Right lobe of liver (tissue), 4 donors: ENCODE measurements at regions not wholly inside any gene's neighbourhood (a gene's known extent, or its start where the extent isn't known, plus 50 kb on each side); places are given as distances from the start of the nearest gene placed in this dataset.

ENCODE experiments used
- POLR2A ChIP-seq: fragments of 450-650 bp; IDR thresholded peaks from one replicate; pipeline ENCODE4 v1.6.1; 2017; ENCODE audit warnings: antibody characterized with exemption, mild to moderate bottlenecking
- TF ChIP-seq, protein P1 (sequence below), 4 donors: fragments of 200-600 bp in 3 of 4; fragments of 450-650 bp in 1 of 4; IDR thresholded peaks; one replicate each; pipeline versions ENCODE4 v1.5.1 to v1.8.0; 2016 to 2022; ENCODE audit warnings: antibody characterized with exemption in 4 of 4, mild to moderate bottlenecking in 2 of 4
- donor health status: DM: no; HTN: no; CAD: no.
- donor health status: DM: no; HTN: no; CAD: no.
- donor health status: DM: no; HTN: yes; CAD: no.

- no peak for TF ChIP-seq POLR2A
- TF ChIP-seq, protein P1, sequence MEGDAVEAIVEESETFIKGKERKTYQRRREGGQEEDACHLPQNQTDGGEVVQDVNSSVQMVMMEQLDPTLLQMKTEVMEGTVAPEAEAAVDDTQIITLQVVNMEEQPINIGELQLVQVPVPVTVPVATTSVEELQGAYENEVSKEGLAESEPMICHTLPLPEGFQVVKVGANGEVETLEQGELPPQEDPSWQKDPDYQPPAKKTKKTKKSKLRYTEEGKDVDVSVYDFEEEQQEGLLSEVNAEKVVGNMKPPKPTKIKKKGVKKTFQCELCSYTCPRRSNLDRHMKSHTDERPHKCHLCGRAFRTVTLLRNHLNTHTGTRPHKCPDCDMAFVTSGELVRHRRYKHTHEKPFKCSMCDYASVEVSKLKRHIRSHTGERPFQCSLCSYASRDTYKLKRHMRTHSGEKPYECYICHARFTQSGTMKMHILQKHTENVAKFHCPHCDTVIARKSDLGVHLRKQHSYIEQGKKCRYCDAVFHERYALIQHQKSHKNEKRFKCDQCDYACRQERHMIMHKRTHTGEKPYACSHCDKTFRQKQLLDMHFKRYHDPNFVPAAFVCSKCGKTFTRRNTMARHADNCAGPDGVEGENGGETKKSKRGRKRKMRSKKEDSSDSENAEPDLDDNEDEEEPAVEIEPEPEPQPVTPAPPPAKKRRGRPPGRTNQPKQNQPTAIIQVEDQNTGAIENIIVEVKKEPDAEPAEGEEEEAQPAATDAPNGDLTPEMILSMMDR (IDR thresholded peaks at IDR 0.05): no peak
Observed at GRCh38 chr14:97571866-97572555, 774.8 kb downstream of the VRK1 start.
